HepG2 (cell line): ENCODE measurements at regions not wholly inside any gene's neighbourhood (a gene's known extent, or its start where the extent isn't known, plus 50 kb on each side); places are given as distances from the start of the nearest gene placed in this dataset.

Experiments used
- ATAC-seq: fragments of 200-7000 bp; cut with Tn5 transposase; 3 replicates; pipeline ENCODE4 v1.9.1; 2020; ENCODE audit warnings: mild to moderate bottlenecking, moderate library complexity
- BruUV-seq: library from RNA; stranded (reverse); fragments of 400-500 nt; replicated peaks from 2 replicates; lab custom pipeline; 2021; lab: Mats Ljungman, UMichigan
- CTCF ChIA-PET: fragments of 300-600 bp; formaldehyde crosslinking; extraction: SDS; loops from one replicate; lab custom pipeline; 2021; ENCODE audit warnings: low total read pairs, inconsistent platforms, low intra/inter-chr PET ratio; lab: Yijun Ruan, JAX
- POLR2A ChIA-PET: fragments of 350-600 bp; sonication (Branson Sonifier 250); formaldehyde crosslinking; loops from one replicate; lab custom pipeline; 2020; ENCODE audit warnings: antibody characterized with exemption, inconsistent platforms; lab: Yijun Ruan, JAX
- DNase-seq: peaks from one replicate; pipeline ENCODE4 v3.0.0-alpha.2; 2015; ENCODE audit warnings: low spot score
- FAIRE-seq: peaks from 3 replicates; lab custom pipeline; 2011; peaks lifted over from hg19 to GRCh38; lab: Jason Lieb, UNC
- H2AFZ ChIP-seq: one replicate; pipeline ENCODE4 v1.6.1; 2011; ENCODE audit warnings: low read length, inconsistent platforms
- H3K27ac ChIP-seq: fragments of 300-600 bp; 3 replicates; pipeline ENCODE4 v1.8.0; 2011; ENCODE audit warnings: mixed run types, mild to moderate bottlenecking, mixed read lengths, low read length, inconsistent platforms; ENCODE audit not compliant: insufficient read depth; ENCODE audit errors: extremely low read length
- H3K27me3 ChIP-seq, 2 experiments: fragments of 200-600 bp in 1 of 2; 2 replicates in 1 of 2; 3 replicates in 1 of 2; pipeline versions ENCODE4 v1.6.0 to v1.8.0; 2011; ENCODE audit warnings: low read length in 2 of 2, mild to moderate bottlenecking in 2 of 2, moderate library complexity in 2 of 2, inconsistent platforms in 1 of 2; ENCODE audit not compliant: insufficient read depth in 2 of 2, control insufficient read depth in 1 of 2
- H3K36me3 ChIP-seq, 2 experiments: fragments of 200-600 bp in 1 of 2; replicated peaks in 1 of 2; 2 replicates in 1 of 2; 3 replicates in 1 of 2; pipeline versions ENCODE4 v1.5.1 to v1.8.0; 2011; ENCODE audit warnings: low read length in 2 of 2, inconsistent platforms in 1 of 2; ENCODE audit not compliant: insufficient read depth in 2 of 2, control insufficient read depth in 1 of 2
- H3K4me1 ChIP-seq: 2 replicates; pipeline ENCODE4 v1.5.1; 2012; ENCODE audit warnings: low read length, inconsistent platforms; ENCODE audit not compliant: insufficient read depth
- H3K4me2 ChIP-seq: 2 replicates; pipeline ENCODE4 v1.6.0; 2011; ENCODE audit warnings: low read depth, low read length, inconsistent platforms
- H3K4me3 ChIP-seq, 3 experiments: fragments of 200-600 bp in 1 of 3; sonication (generic), shearing (Covaris generic) in 1 of 3; replicated peaks in 1 of 3; 2 replicates each; pipeline ENCODE4 v1.5.1; 2011 to 2016; ENCODE audit warnings: low read length in 3 of 3, inconsistent platforms in 2 of 3, low read depth in 2 of 3, mild to moderate bottlenecking in 2 of 3, control low read depth in 1 of 3, mixed read lengths in 1 of 3; ENCODE audit not compliant: insufficient read depth in 1 of 3
- H3K79me2 ChIP-seq: one replicate; pipeline ENCODE4 v1.6.1; 2011; ENCODE audit warnings: low read length, inconsistent platforms; ENCODE audit not compliant: insufficient read depth
- H3K9ac ChIP-seq: 2 replicates; pipeline ENCODE4 v1.6.0; 2011; ENCODE audit warnings: mild to moderate bottlenecking, low read depth, low read length, inconsistent platforms; ENCODE audit not compliant: insufficient read depth
- H3K9me3 ChIP-seq: 2 replicates; pipeline ENCODE4 v1.5.1; 2012; ENCODE audit warnings: mild to moderate bottlenecking, low read length
- H4K20me1 ChIP-seq: 2 replicates; pipeline ENCODE4 v1.6.0; 2011; ENCODE audit warnings: inconsistent platforms, mild to moderate bottlenecking, low read length, moderate library complexity; ENCODE audit not compliant: insufficient read depth
- ARID4A ChIP-seq: sonication (generic); formaldehyde crosslinking; IDR thresholded peaks from 2 replicates; pipeline ENCODE4 v1.5.0; 2020; ENCODE audit warnings: mild to moderate bottlenecking, missing genetic modification reagents, borderline replicate concordance
- CENPT ChIP-seq: sonication (generic); formaldehyde crosslinking; IDR thresholded peaks from 2 replicates; pipeline ENCODE4 v1.8.0; 2022; ENCODE audit warnings: low read depth, mild to moderate bottlenecking, moderate library complexity, missing genetic modification reagents
- FUBP1 ChIP-seq: sonication (generic); formaldehyde crosslinking; IDR thresholded peaks from 2 replicates; pipeline ENCODE4 v1.5.1; 2020; ENCODE audit warnings: missing genetic modification reagents, mild to moderate bottlenecking, borderline replicate concordance
- NFE2L1 ChIP-seq: sonication (generic); formaldehyde crosslinking; IDR thresholded peaks from 2 replicates; pipeline ENCODE4 v1.4.0; 2020; ENCODE audit warnings: missing genetic modification reagents, mild to moderate bottlenecking, borderline replicate concordance
- NFKB2 ChIP-seq: sonication (generic); formaldehyde crosslinking; IDR thresholded peaks from 2 replicates; pipeline ENCODE4 v1.4.0; 2020; ENCODE audit warnings: missing genetic modification reagents, borderline replicate concordance
- PAXIP1 ChIP-seq: sonication (generic); formaldehyde crosslinking; conservative IDR thresholded peaks from 2 replicates; pipeline ENCODE4 v1.4.0; 2020; ENCODE audit warnings: mild to moderate bottlenecking, missing genetic modification reagents, moderate library complexity
- SNAPC2 ChIP-seq: sonication (generic); formaldehyde crosslinking; IDR thresholded peaks from 2 replicates; pipeline ENCODE4 v1.8.1; 2022; ENCODE audit warnings: mild to moderate bottlenecking, missing genetic modification reagents
- SUZ12 ChIP-seq: fragments of 150-350 bp; IDR thresholded peaks from 2 replicates; pipeline ENCODE4 v1.6.1; 2014; ENCODE audit warnings: low read depth, low read length
- ZBTB43 ChIP-seq: sonication (generic); formaldehyde crosslinking; conservative IDR thresholded peaks from 2 replicates; pipeline ENCODE4 v1.4.0; 2020; ENCODE audit warnings: missing genetic modification reagents
- ZNF550 ChIP-seq: sonication (generic); formaldehyde crosslinking; IDR thresholded peaks from 2 replicates; pipeline ENCODE4 v1.4.0; 2020; ENCODE audit warnings: mild to moderate bottlenecking, missing genetic modification reagents, borderline replicate concordance
- ZNF598 ChIP-seq: sonication (generic); formaldehyde crosslinking; IDR thresholded peaks from 2 replicates; pipeline ENCODE4 v1.5.1; 2020; ENCODE audit warnings: mild to moderate bottlenecking, missing genetic modification reagents, borderline replicate concordance
- ZNF644 ChIP-seq: IDR thresholded peaks from 2 replicates; pipeline ENCODE4 v1.6.1; 2016; ENCODE audit warnings: low read depth
- ZNF839 ChIP-seq: sonication (generic); formaldehyde crosslinking; IDR thresholded peaks from 2 replicates; pipeline ENCODE4 v1.4.0; 2020; ENCODE audit warnings: missing genetic modification reagents, mild to moderate bottlenecking, borderline replicate concordance
- WGBS: methylation state at CpG from one replicate; pipeline ENCODE4 v1.1.6; 2017; ENCODE audit warnings: low lambda C conversion rate; 5-methylcytosine and 5-hydroxymethylcytosine counted together
- in situ Hi-C: cut with HindIII; loops from 2 replicates; pipeline ENCODE4 v1.10.0; 2017; ENCODE audit warnings: low pct_unique_long_range_greater_than_20kb; ENCODE audit not compliant: extremely low pct_ligation_motif_present
- intact Hi-C: fragments of 100-400 bp; cut with micrococcal nuclease; formaldehyde crosslinking; loops from one replicate; pipeline ENCODE4 v1.10.0; 2022; ENCODE audit not compliant: unreplicated experiment

- DNase-seq (no peak), ATAC-seq (no peak), FAIRE-seq (no peak)
- Histone ChIP-seq H3K79me2 (no peaks in the 10 kb centered on the region), H3K27me3 (peaks cover 0 to 9% of the 10 kb centered on the region in 2 experiments; a peak in 1 of 5 replicates), H3K27ac (no peak overlapping the region), H3K4me1 (no peaks in the 10 kb centered on the region), H3K9ac (no peak overlapping the region), H4K20me1 (no peaks in the 10 kb centered on the region), H2AFZ (no peak overlapping the region), H3K4me3 (no peak overlapping the region), H3K4me2 (no peak overlapping the region), H3K36me3 (no peaks in the 10 kb centered on the region), H3K9me3 (no peaks in the 10 kb centered on the region)
- intact Hi-C loops (no loop called here), in situ Hi-C loops (no loop called here)
- BruUV-seq: no TSS peak
- ChIA-PET POLR2A (no interaction called here), CTCF (no interaction called here)
- 1% methylated on average over 4 of the region's 4 CpGs for WGBS
- TF ChIP-seq ZNF550 (CRISPR knock-in tag) (no peak), PAXIP1 (no peak), ARID4A (CRISPR knock-in tag) (no peak), CENPT (CRISPR knock-in tag) (no peak), NFE2L1 (CRISPR knock-in tag) (no peak), ZNF644 (CRISPR knock-in tag) (no peak), NFKB2 (CRISPR knock-in tag) (no peak), ZNF839 (CRISPR knock-in tag) (no peak), SUZ12 (no peak), ZBTB43 (no peak), FUBP1 (CRISPR knock-in tag) (no peak), SNAPC2 (CRISPR knock-in tag) (no peak), ZNF598 (CRISPR knock-in tag) (no peak)
These were observed 50.4 kb upstream of the CTNNB1 start for GRCh38 chr3:41148901-41149300.
